Parathyroid adenoma (tissue), 2 donors: ENCODE measurements at regions not wholly inside any gene's neighbourhood (a gene's known extent, or its start where the extent isn't known, plus 50 kb on each side); places are given as distances from the start of the nearest gene placed in this dataset.

Experiments used
- H2AFZ ChIP-seq: fragments of 300-600 bp; sonication (generic); one replicate; pipeline ENCODE4 v1.7.0; 2017; ENCODE audit warnings: antibody characterized with exemption, mild to moderate bottlenecking
- H3K27ac ChIP-seq: fragments of 300-600 bp; sonication (generic); one replicate; pipeline ENCODE4 v1.7.0; 2017
- H3K27me3 ChIP-seq: fragments of 300-600 bp; sonication (generic); one replicate; pipeline ENCODE4 v1.7.0; 2017; ENCODE audit warnings: low read length; ENCODE audit not compliant: control insufficient read depth, insufficient read depth
- H3K36me3 ChIP-seq: fragments of 300-600 bp; sonication (generic); one replicate; pipeline ENCODE4 v1.7.0; 2017; ENCODE audit warnings: low read length; ENCODE audit not compliant: control insufficient read depth, insufficient read depth
- H3K4me1 ChIP-seq: fragments of 300-600 bp; sonication (generic); one replicate; pipeline ENCODE4 v1.7.0; 2017; ENCODE audit warnings: control low read depth
- H3K4me2 ChIP-seq: fragments of 300-600 bp; sonication (generic); one replicate; pipeline ENCODE4 v1.7.0; 2017; ENCODE audit warnings: low read length
- H3K4me3 ChIP-seq: fragments of 300-600 bp; sonication (generic); one replicate; pipeline ENCODE4 v1.7.0; 2017; ENCODE audit warnings: low read depth, low read length
- H3K79me2 ChIP-seq: fragments of 300-600 bp; sonication (generic); one replicate; pipeline ENCODE4 v1.7.0; 2017; ENCODE audit warnings: control low read depth
- H3K9ac ChIP-seq: fragments of 300-600 bp; sonication (generic); one replicate; pipeline ENCODE4 v1.7.0; 2017; ENCODE audit warnings: mild to moderate bottlenecking
- H3K9me3 ChIP-seq: fragments of 300-600 bp; sonication (generic); one replicate; pipeline ENCODE4 v1.7.0; 2017; ENCODE audit warnings: low read length; ENCODE audit not compliant: control insufficient read depth
- CTCF ChIP-seq: fragments of 300-600 bp; sonication (generic); IDR thresholded peaks from one replicate; pipeline ENCODE4 v1.7.0; 2017; ENCODE audit warnings: antibody characterized with exemption, mild to moderate bottlenecking
- donor health status: primary hyperparathyroidism.

- H3K9ac ChIP-seq = no peak overlapping the region
Measured at GRCh38 chr11:127451861-127452260, 451.3 kb upstream of the KIRREL3 start.

DNA sequence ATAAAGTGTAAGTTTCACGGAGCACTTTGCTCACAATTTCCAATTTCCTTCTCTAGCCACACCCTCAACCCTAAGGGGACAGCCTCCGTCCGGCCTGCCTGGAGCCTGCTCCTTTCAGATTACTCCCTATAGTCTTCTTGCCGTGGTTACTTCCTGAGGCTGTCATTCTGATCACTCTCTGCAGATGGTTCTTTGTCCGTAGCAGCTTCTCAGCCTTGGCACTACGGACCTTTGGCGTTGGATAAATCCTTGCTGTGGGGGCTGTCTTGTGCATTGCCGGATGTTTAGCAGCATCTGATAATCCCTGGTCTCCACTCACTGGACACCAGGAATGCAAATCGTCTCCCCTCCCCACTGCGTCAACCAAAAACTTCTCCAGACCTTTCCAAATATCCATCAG, 447.5 kb upstream of the KIRREL3 start:
- H3K27ac ChIP-seq = no peak overlapping the region
- H3K79me2 ChIP-seq = no peaks in the 10 kb centered on the region
- no peaks in the 10 kb centered on the region for H3K27me3 ChIP-seq
- no peak overlapping the region for H3K4me2 ChIP-seq
- TF ChIP-seq CTCF = no peak
- no peak overlapping the region for H3K9ac ChIP-seq
- H3K4me1 ChIP-seq = no peaks in the 10 kb centered on the region
- H2AFZ ChIP-seq = no peak overlapping the region
- no peaks in the 10 kb centered on the region for H3K36me3 ChIP-seq
- no peaks in the 10 kb centered on the region for H3K9me3 ChIP-seq
- H3K4me3 ChIP-seq = no peak overlapping the region

More at GRCh38 chr11:127451861-127452260, 451.3 kb upstream of the KIRREL3 start:
- Histone ChIP-seq H3K4me3 (no peak overlapping the region), H3K4me1 (no peaks in the 10 kb centered on the region), H3K27ac (no peak overlapping the region), H3K9me3 (no peaks in the 10 kb centered on the region), H3K79me2 (no peaks in the 10 kb centered on the region), H3K4me2 (no peak overlapping the region), H3K27me3 (no peaks in the 10 kb centered on the region), H3K36me3 (no peaks in the 10 kb centered on the region), H2AFZ (no peak overlapping the region)
- TF ChIP-seq CTCF = no peak

DNA sequence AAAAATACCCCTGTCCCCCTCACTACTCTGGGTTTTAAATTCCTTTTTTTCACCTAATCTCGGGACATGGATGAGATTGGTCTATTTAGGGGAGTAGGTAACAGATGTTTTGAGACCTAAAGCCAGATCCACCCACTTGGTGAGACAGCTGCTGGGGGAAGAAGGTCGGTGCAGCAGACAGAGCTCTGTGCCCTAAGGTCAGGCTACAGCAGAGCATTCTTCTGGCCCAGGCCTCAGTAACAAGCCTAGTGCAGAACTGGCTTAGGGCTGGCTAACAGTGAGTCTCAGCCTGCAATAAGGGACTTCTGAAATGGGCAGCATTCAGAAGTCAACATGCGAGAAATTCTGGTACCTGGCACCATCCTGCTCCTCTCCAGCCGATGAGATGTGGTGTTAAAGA, 444.9 kb upstream of the KIRREL3 start:
- no peak overlapping the region for H3K4me3 ChIP-seq
- H3K36me3 ChIP-seq = no peaks in the 10 kb centered on the region
- no peak overlapping the region for H2AFZ ChIP-seq
- no peak overlapping the region for H3K4me2 ChIP-seq
- H3K4me1 ChIP-seq = no peaks in the 10 kb centered on the region
- TF ChIP-seq CTCF = no peak
- H3K9ac ChIP-seq = no peak overlapping the region
- H3K27me3 ChIP-seq = no peaks in the 10 kb centered on the region
- H3K27ac ChIP-seq = no peak overlapping the region
- H3K79me2 ChIP-seq = no peaks in the 10 kb centered on the region
- no peaks in the 10 kb centered on the region for H3K9me3 ChIP-seq

- Histone ChIP-seq H3K4me2 (no peak overlapping the region), H3K36me3 (no peaks in the 10 kb centered on the region), H3K9ac (no peak overlapping the region), H3K27me3 (no peaks in the 10 kb centered on the region), H3K27ac (no peak overlapping the region), H3K9me3 (no peaks in the 10 kb centered on the region), H2AFZ (no peak overlapping the region), H3K79me2 (no peaks in the 10 kb centered on the region), H3K4me3 (no peak overlapping the region), H3K4me1 (no peaks in the 10 kb centered on the region)
- no peak for TF ChIP-seq CTCF
Measured at GRCh38 chr11:127443297-127443696, 442.7 kb upstream of the KIRREL3 start.

DNA sequence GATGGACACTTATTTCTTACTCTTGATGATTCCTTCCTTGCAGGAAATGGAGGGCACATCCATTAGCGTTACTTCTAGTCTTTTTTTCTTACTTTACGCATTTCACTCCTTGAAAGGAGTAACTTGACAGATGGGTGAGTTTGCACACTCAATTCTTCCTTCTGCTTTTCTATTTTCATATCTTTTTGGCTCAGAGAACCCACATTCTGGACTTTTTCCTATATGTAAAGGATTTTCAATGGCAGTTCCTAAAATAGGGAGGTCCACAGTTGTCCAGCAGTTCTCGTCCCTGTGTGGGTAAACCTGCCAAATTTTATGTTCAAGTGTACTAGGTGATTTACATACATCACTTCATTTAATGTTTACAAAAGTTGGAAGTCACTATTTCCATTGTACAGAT, 440.0 kb upstream of the KIRREL3 start:
- TF ChIP-seq CTCF = no peak
- Histone ChIP-seq H3K27me3 (no peaks in the 10 kb centered on the region), H3K27ac (no peak overlapping the region), H3K9me3 (no peaks in the 10 kb centered on the region), H3K79me2 (no peaks in the 10 kb centered on the region), H3K9ac (no peak overlapping the region), H3K4me1 (no peaks in the 10 kb centered on the region), H3K4me3 (no peak overlapping the region), H3K36me3 (no peaks in the 10 kb centered on the region), H2AFZ (no peak overlapping the region), H3K4me2 (no peak overlapping the region)
